SW 1271 (cell line): ENCODE measurements at regions not wholly inside any gene's neighbourhood (a gene's known extent, or its start where the extent isn't known, plus 50 kb on each side); places are given as distances from the start of the nearest gene placed in this dataset.

Experiments
- DNase-seq, 2 experiments: peaks; one replicate each; lab custom pipeline; 2025; lab: John Stamatoyannopoulos, UW

DNA sequence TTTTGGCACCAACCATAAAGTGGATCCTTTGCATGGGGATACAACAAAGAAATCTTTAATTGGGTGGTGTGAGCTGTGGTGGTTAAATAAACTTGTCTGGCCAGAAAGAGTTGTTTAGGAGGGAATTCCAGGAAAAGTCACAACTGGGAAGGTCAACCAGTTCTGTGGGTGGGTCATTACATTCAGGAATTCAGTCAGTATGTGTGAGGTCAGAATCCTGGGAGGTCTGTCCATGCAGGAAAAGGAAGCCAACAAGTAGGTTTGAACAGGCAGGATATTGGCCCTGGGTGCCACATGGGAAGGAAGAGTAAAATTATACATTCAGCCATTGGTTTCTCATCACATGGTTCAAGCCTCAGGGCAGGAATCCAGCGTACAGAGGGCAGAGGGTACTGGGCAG is 162.3 kb upstream of the ADAMTS5 start:
- DNase-seq = no peak

DNA sequence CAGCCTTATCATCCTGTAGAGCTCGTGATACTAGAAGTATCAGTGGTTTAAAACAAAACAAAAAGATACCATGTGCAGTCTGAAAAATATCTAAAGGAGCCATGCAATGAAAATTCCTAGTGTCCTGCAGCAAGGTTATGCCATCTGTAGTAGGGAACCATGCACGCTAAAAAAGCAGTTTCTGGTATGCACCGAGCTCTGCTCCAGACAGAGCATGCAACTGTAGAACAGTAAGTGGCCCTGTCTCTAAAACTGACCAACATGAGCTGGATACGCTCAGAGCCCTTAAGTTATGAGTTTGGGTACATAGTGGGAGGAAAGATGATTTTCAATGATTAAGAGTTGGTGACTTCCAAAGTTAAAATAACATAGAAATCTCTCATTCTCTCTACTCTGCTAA is 159.3 kb upstream of the ADAMTS5 start:
- DNase-seq = no peak

DNA sequence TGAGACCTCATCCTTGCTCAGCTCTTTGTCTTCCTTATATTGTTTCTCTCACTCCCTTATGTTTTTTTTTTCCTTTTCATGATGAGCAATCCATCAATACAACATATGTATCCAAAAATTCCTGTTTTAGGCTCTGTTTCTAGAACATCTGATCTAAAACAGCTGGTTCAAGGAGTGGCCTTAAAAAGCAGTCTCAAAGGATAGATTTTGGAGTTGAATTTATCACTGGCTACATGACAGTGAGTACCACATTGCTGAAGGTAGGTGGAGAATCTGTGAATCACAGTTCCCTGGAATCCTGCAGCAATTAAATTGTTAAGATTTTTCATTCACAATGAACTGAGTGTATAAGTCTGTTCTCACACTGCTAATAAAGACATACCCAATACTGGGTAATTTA is 155.8 kb upstream of the ADAMTS5 start:
- no peak for DNase-seq

DNA sequence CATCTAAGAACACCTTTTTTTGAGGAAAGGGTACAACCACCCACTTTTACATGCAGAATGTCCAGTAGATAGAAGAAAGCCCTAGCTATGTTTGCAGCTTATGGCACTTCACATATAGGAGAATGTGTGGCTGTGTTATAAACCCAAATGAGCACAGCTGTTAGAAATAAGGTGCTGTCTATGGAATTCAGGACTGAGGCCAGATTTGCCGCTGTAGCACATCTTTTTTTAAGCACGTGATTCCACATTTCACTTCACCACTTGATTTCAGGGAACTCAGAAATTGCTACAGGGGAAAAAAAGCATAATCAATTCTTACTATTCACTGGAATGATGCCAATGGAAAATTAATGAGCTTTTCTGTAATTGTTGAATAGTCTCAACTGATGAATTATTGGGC is 147.2 kb upstream of the ADAMTS5 start:
- DNase-seq = no peak

DNA sequence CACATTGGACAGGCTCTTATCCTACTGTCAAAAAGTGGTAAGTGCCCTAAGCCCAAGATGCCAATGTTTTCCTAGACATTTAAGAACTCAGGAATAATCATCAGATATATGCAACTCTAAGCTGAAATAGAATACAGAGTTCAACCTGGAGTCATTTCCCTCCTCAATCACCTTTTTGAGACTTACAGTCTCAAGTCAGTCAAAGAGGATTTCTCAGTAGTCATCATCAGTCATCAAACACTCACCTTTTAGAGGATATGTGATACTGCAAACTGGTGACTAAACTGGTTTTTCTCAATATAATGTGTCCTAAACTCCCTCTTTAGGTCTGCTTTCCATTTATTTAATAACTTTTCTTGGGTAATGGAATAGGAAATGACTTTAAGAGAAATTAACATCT is 145.3 kb upstream of the ADAMTS5 start:
- no peak for DNase-seq

DNA sequence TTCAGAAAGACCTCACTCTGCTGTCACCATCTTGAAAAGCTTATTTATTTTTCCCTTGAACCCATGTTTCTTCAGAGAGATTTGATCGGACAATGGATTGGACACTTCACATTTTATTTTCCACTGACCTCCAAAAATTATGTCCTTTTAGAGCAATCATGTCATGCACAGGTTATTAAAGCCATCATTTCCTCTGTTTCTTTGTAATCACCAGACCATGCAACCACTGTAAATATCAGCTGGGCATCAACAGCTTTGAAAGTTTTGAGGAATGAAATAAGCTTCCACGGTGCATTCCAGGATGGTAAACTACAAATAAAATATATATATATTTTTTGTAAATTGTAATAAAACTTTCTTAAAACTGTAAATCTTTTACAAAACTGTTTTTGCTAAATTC is 144.1 kb upstream of the ADAMTS5 start:
- DNase-seq = no peak

DNA sequence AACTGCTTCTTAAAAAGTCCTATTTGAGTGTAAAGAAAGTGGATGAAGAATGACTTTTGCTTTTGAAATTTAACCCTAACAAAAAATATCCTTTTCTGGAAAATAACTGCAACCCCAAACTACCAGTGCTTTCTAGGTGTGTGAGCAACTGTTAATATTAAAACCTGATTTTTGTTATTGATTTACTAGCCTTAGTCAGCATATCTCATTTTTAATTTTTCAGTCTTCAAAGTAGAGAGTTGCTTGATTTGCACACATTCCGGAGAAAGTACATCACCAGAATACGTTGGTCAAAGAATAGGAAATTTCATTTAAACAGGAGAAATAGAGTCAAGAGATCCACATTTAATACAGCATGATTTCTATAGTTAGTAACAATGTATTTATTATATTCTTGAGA is 141.8 kb upstream of the ADAMTS5 start:
- no peak for DNase-seq

DNA sequence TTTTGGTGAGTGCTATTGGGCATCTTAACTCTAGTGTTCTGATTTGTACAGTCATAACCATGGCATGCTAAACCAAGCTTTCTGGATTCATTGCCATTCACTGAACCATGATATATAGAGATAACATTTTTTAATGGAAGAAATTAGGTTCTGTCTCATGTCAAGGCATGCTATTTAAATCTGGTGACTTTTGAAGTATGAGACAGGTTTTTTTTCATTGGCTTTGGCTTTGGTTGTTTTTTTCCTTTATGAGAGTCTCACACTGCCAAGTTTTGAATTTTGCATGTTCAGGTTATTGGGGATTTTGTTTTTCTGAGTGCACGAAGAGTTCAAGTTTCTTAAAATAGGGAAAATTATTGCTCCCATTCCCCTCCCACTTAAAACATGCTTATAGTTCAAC is 141.3 kb upstream of the ADAMTS5 start:
- no peak for DNase-seq

DNA sequence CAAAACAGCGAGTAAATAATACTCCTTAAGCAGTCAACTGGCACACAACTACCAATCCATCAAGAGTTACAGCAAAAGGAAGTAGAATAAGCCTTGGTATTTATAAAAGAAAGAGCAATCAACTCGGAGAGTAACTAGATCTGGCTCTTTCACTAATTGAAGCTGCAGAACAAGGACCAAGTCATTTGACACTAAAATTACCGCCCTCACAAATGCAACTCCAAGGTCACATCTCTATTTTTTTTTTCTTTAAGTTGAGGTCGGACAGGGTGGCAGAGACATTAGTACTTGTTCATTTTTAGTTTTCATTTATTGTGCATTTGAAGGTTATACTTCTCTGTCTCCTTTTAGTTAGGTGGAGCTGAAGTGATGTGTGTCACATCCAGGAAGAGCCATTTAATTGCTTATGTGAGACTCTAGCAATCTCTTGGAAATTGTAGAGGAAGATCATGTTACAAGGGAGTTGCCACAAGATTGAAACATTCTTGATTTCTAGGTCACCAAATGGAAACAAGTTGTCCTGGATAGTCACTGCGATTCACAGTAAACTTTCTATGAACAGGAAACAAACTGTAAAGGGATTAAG is 138.1 kb upstream of the ADAMTS5 start:
- DNase-seq = no peak

DNA sequence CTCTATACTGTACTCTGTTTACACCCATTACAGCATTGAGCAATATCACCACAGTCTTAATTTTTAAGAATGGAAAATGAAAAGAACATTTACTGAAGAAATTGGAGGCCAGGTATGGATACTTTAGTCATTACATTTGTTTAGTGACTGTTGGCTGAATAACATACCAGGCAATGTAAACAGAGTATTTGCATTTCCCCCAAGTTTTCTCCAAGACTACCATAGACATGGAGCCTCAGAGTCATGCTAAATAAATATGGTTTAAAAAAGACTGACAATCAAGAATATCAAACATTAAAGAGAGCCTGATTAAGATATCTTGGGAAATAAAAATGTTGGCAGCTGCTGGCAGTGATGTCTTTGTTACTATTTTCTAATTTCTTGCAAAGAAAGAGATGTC is 136.9 kb upstream of the ADAMTS5 start:
- no peak for DNase-seq

DNA sequence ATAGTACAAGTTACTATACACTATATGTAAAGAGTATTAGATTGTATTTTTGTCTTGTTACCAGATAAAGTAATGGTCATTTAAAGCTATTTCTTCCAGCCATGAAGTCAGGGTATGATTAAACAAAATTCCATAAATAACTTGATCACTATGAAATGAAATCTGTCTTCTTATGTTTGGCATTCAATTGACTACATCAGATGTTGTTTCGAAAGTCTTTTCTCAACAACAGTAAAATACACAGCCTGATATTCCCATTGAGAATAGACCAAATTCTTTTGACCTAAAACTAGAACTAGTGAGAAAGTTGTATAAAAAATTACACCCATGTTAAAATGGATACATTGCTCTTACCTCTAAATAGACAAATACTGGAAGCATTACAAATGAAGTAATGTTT is 134.6 kb upstream of the ADAMTS5 start:
- DNase-seq = no peak

DNA sequence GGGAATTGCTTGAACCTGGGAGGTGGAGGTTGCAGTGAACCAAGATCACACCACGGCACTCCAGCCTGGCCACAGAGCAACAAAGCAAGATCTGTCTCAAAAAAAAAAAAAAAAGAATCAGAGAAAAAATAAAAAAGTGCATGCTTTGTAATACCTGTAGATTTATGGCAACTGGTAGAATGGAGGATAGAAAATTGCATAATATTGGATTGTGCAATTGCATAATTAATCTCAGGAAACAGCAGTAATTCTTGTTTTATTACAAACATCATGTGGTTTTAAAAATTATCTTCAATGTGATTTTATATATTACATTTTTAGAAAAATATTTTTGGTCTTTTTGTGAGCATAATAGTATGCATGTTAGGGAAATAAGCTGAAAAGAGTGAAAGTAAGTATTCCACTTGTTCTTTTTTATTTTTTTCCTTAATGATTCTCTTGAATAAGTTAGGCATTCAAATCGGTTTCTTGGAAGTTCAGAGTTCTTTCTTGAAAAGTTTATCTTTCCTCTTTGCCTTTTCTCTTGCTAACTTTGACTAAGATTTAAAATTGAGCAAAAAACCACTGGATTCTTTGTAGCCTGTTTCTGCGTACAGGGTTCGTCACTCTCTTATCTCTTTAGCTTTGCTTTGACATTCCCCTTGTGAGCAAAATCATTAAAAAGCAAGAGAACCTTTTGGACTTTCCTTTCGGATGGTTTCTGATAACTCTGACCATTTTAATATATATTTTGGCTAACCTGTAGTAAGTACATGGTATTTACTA is 127.5 kb upstream of the ADAMTS5 start:
- no peak for DNase-seq

DNA sequence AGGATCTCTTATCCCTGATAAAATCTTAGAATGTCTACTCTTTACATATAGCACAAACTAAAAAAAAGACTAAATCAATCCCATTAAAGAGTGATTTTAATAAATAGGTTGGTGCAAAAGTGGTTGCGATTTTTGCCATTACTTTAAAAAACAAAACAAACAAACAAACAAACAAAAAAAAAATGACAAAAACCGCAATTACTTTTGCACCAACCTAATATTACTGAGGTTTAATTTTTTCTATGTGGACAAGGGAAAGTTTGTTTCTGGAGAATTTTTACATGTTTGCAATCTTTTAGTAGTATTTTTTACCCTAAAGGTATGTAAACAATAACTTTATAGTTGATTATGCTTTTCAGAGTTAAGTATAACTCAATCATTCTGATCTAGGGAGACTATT is 119.7 kb upstream of the ADAMTS5 start:
- no peak for DNase-seq

DNA sequence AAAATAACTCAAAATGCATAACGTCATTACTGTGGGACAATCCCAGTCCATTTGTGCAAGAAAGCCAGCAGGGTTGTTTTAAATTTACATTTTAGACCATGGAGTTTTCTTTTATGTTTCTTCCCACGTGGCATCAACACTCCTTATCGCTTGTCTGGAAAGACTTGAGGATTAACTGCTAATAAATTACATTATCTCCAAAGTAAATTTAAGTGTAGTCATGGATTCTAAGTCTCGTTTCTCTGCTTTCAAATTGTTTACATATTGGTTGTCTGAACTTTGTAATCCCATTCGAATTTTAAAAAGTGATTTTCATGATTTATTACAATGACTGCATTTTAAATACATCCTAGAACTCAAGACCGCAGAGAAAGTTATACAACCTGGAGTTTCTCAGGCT is 119.3 kb upstream of the ADAMTS5 start:
- no peak for DNase-seq

DNA sequence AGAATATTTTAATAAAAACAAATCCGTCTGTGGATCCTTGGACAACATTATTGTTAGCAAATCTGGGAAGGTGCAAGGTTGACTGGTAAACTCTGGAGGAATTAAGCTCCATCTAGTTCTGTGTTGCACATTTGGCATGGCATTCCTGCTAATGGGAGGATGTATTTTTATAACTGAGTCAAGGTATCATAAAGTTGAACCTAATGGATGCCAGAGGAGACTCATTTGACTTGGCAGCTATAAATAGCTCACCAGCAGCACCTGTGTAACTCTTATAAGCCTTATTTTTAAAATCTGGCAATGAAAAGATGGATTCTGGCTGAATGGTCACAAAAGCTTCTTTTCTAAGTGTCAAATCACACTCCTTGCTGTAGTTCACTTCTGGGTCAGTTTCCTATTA is 118.5 kb upstream of the ADAMTS5 start:
- DNase-seq = no peak

DNA sequence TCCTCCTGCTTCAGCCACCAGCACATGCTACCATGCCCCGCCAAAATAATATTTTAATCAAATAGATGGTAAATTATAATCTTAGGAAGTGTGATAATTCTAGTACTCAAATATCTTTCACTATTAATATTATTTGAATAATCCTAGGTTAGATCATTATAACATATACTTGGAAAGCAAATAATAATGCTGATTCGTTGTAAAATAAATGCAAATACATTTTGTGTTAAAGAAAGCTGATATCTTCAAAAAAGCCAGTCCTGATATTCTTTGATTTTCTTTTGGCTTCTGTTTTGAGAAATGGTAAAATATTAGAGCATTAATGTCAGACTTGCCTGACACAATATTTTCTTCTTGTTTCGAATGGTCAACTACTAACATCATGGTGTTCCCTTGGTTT is 116.3 kb upstream of the ADAMTS5 start:
- no peak for DNase-seq

DNA sequence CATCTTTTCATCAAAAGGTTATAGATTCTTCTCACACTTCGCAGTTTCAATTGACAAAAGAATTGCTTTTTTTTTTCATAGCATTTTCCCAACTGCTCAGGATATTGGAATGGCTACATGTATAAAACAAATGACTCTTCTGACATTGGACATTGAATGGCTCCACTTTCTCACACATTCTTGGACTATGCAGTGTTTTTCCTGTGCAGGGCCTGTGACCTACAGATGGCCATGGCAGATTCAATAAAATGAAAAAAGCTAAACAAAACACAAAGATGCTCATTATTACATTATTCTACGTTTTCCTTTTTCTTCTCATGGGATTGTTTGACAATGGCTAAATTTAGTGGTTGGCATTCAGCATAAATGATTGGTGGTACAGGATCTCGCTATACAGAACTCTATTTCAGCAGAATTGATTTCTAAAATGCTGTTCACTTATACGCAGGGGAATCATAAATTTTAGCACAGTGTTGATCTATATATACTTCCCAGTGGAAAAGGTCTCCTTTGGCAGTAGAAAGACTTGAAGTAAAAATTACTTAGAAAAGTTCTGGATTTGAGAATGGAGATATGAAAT is 115.6 kb upstream of the ADAMTS5 start:
- DNase-seq = no peak

DNA sequence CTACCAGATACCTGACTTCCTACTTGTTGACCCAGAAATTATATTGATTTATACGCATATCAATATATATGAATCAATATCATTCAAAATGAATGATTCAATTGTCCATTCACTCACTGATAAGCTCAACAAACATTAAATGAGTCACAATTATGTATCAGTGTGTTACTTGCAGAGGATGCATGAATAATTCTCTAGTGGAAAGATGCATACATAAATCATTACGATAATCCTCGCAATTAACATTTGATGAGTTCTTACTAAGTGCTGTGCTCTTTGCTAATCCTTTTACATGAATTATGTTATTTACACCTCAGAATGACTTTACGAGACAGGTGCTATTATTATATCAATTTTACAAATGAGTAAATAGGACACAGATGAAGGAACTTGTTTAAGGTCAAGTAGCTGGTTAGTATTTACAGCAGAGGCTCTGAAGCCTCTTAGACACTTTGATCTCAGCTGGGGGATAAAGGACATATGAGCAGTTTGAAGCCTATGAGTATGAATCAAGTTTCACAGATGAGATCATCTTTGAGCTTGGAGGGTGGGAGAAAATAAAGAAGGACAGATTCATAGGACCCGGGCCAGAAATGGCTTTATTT is 112.8 kb upstream of the ADAMTS5 start:
- DNase-seq = no peak

DNA sequence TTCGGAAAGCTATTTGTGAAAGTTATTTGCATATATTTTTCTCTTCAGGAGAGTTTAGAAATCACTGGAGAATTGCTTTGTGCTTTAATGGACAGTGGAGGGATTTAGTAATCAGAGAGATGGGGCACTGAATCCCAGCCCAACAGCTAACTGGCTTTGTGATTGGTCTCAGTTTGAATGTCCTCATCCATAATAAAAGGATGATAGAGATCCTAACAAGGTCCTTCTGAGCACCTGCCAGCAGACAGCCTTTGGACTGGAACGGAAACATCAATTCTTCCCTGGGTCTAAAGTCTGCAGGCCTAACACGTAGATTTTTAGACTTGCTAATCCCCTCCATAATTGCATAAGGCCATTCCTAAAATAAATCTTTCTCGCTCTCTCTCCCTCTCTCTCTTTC is 112.0 kb upstream of the ADAMTS5 start:
- no peak for DNase-seq

DNA sequence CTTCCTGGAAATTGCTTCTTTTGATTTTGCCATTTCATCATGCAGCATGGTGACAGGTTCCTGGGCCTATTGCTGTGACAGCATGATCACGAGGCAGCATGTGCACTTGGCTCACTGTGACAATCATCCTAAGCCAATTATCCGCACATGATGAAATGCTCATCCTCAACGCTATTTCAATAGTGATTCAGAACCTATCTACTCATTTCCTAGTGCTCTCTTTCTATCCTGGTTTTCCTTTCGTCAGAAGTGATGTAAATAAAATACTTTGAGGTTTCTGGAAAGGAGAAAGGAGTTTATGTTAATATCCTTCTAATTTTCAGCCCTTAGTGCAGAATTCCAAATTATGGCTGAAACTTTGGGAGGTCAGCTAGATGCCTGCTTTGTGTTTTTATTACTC is 110.6 kb upstream of the ADAMTS5 start:
- DNase-seq = no peak

DNA sequence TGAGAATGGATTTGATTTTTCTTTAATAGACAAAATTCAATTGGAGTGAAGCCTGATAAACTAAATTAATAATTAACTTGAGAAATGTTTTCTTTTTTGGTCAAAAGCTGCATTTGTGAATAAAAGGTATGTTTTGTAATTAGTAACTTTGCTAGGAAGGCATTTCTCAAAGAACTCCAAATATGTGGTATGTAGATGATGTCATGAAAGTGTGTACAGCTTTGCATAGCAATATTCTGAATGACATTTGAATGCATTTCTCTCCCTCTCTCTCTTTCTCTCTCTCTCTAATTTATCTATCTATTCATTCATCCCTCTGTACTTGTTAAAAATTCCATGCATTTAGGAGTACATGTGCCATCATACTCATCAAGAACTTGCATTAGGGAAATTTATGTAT is 109.1 kb upstream of the ADAMTS5 start:
- no peak for DNase-seq

DNA sequence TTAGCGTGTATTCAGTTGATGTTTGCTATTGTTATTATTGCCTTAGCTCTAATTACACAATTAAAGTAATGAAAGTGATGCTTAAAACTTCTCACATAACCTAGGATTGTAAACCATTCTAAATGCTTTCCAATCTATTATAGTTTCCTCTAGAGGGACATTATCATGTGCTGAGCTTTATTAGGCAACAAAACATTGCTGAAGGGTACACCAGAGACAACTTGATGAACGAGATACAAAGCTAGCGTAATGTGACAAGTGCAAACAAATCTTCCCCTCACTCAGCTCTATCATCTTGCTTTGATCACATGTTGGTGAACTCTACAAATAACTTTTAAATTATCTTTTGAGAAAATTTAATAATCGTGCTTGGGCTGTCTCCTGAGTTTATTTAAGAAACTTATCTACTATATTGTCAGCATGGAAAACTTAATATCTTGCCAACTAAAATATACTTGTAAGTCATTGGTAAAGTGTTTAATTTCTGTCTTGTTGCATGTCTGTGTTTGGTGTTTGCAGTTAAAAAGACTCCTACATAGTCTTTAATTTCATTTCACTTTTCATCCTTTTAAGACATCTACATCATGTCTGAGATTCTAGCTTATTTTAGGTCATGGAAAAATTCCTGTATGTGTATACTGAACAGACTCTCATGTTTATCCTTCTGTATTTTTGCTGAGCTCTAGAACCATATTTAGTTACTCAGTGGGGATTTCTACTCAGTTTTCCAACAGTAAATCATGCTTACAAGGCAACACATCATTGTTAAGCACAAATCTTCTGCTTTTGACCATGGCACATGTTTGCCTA is 104.2 kb upstream of the ADAMTS5 start:
- no peak for DNase-seq

DNA sequence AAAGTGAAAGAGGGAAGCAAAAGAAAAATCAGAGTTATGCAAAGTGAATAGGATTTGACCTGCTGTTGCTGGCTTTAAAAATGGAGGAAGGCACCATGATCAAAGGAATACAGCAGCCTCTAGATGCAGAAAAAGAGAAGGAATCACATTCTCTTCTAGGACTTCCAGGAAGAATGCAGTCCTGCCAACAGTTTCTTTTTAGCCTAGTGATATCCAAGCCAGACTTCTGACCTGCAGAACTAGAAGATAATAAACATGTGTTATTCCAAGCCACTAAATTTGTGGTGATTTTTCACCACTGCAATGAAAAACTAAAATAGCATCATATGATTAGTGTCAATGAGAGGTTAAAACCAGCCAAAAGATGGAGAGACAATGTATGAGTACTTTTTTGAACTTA is 101.9 kb upstream of the ADAMTS5 start:
- no peak for DNase-seq
